OCI-LY7 (cell line): ENCODE measurements at regions not wholly inside any gene's neighbourhood (a gene's known extent, or its start where the extent isn't known, plus 50 kb on each side); places are given as distances from the start of the nearest gene placed in this dataset.

Source experiments
- BruUV-seq: library from RNA; stranded (reverse); fragments of 400-500 nt; replicated peaks from 2 replicates; lab custom pipeline; 2021; lab: Mats Ljungman, UMichigan
- CTCF ChIA-PET: fragments of 300-600 bp; sonication (Branson Sonifier 250); formaldehyde crosslinking; loops from one replicate; lab custom pipeline; 2022; ENCODE audit warnings: antibody characterized with exemption; ENCODE audit not compliant: unreplicated experiment; lab: Charles Lee
- POLR2A ChIA-PET: fragments of 300-600 bp; sonication (Branson Sonifier 250); formaldehyde crosslinking; loops from one replicate; lab custom pipeline; 2022; ENCODE audit warnings: antibody characterized with exemption; lab: Charles Lee
- DNase-seq: peaks from one replicate; pipeline ENCODE4 v3.0.0-alpha.2; 2015; ENCODE audit warnings: low spot score
- H2AFZ ChIP-seq: fragments of 200-600 bp; sonication (generic), shearing (Covaris generic); 2 replicates; pipeline ENCODE4 v1.6.1; 2014; ENCODE audit warnings: mild to moderate bottlenecking, antibody characterized with exemption, low read length, moderate library complexity
- H3K27ac ChIP-seq: fragments of 200-600 bp; sonication (generic); 2 replicates; pipeline ENCODE4 v1.5.1; 2014; ENCODE audit warnings: mixed run types, low read depth, mild to moderate bottlenecking, moderate library complexity, low read length, inconsistent platforms; ENCODE audit not compliant: poor library complexity, severe bottlenecking
- H3K36me3 ChIP-seq: fragments of 200-600 bp; sonication (generic); 2 replicates; pipeline ENCODE4 v1.6.1; 2014; ENCODE audit warnings: mild to moderate bottlenecking, antibody characterized with exemption, low read length, moderate library complexity, mixed read lengths; ENCODE audit not compliant: insufficient read depth
- H3K4me1 ChIP-seq: fragments of 200-600 bp; sonication (generic); 2 replicates; pipeline ENCODE4 v1.5.1; 2014; ENCODE audit warnings: mild to moderate bottlenecking, low read length; ENCODE audit not compliant: insufficient read depth, poor library complexity, severe bottlenecking
- H3K4me2 ChIP-seq: fragments of 200-600 bp; sonication (generic); 2 replicates; pipeline ENCODE4 v1.6.1; 2014; ENCODE audit warnings: mild to moderate bottlenecking, low read length
- H3K4me3 ChIP-seq: fragments of 200-600 bp; sonication (generic); 2 replicates; pipeline ENCODE4 v1.5.1; 2014; ENCODE audit warnings: mild to moderate bottlenecking, low read depth, low read length; ENCODE audit not compliant: poor library complexity, severe bottlenecking
- H3K79me2 ChIP-seq: fragments of 200-600 bp; sonication (generic); 2 replicates; pipeline ENCODE4 v1.6.1; 2016; ENCODE audit warnings: low read depth, mild to moderate bottlenecking, low read length, moderate library complexity, mixed read lengths; ENCODE audit not compliant: insufficient read depth
- H3K9me2 ChIP-seq: fragments of 200-600 bp; sonication (generic); 2 replicates; pipeline ENCODE4 v1.6.1; 2016; ENCODE audit warnings: mild to moderate bottlenecking, low read length, mixed read lengths; ENCODE audit not compliant: insufficient read depth
- H3K9me3 ChIP-seq: fragments of 200-600 bp; sonication (generic); 2 replicates; pipeline ENCODE4 v1.6.1; 2014; ENCODE audit warnings: mild to moderate bottlenecking, mixed run types, low read length, mixed read lengths
- H4K20me1 ChIP-seq: fragments of 200-600 bp; sonication (generic); 2 replicates; pipeline ENCODE4 v1.6.1; 2014; ENCODE audit warnings: mild to moderate bottlenecking, antibody characterized with exemption, low read length, moderate library complexity, mixed read lengths; ENCODE audit not compliant: insufficient read depth
- CTCF ChIP-seq: fragments of 200-600 bp; sonication (generic); conservative IDR thresholded peaks from 2 replicates; pipeline ENCODE4 v1.5.1; 2014; ENCODE audit warnings: mild to moderate bottlenecking, antibody characterized with exemption, low read length, moderate library complexity, mixed read lengths
- EZH2phosphoT487 ChIP-seq: fragments of 200-600 bp; sonication (generic); IDR thresholded peaks from 2 replicates; pipeline ENCODE4 v1.6.1; 2018; ENCODE audit warnings: low read depth, borderline replicate concordance, mild to moderate bottlenecking, mixed run types, antibody characterized with exemption, low read length, moderate library complexity, mixed read lengths
- intact Hi-C: fragments of 100-400 bp; cut with micrococcal nuclease; formaldehyde crosslinking; loops from one replicate; pipeline ENCODE4 v1.10.0; 2022; ENCODE audit not compliant: unreplicated experiment

DNA sequence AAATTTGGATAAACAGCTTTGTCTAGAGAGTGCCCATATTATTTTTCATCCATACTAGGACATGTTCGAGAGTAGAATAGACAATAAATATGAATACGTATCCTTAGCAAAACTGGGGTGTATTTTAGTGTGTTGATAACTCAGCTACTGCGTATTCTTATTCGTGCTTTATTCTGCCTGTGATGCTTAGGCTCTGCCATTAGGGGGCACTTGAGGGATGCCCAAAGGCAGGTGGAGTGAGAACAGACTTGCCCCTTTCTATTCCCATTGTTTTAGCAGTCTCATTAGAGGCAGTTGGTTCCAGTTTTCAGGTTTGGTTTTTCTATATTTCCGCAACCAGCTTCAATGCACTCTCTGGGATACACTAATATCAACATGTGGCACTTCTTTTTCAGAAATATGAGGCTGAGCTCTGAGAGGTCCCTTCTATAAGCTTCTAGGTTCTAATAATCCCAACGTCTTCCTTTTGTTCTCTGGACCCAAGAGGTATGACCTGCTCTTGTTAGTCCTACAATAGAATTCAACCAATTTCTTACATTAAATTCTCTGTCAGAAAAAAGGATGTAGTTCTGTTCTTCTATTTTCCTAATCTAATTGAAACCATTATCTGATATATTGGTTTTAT, 985.7 kb upstream of the FBXO33 start:
- H3K9me3 ChIP-seq = no peaks in the 10 kb centered on the region
- H3K79me2 ChIP-seq = no peaks in the 10 kb centered on the region
- H2AFZ ChIP-seq = no peak overlapping the region
- no peaks in the 10 kb centered on the region for H3K9me2 ChIP-seq
- ChIA-PET POLR2A (no interaction called here), CTCF (interaction anchor here (1.3 kb wide), 1 partner anchor 8 kb away, joined by 4 read pairs; no protein-coding TSS in a partner anchor)
- H3K4me2 ChIP-seq = no peak overlapping the region
- H3K4me1 ChIP-seq = no peaks in the 10 kb centered on the region
- BruUV-seq = no TSS peak
- H4K20me1 ChIP-seq = no peaks in the 10 kb centered on the region
- H3K27ac ChIP-seq = no peak overlapping the region
- TF ChIP-seq CTCF (peak; percentile 83), EZH2phosphoT487 (no peak)
- H3K36me3 ChIP-seq = no peaks in the 10 kb centered on the region
- DNase-seq = peak; percentile 47
- intact Hi-C loops = no loop called here
- H3K4me3 ChIP-seq = no peak overlapping the region

- no peaks in the 10 kb centered on the region for H3K9me2 ChIP-seq
- BruUV-seq = no TSS peak
- no peak for DNase-seq
- ChIA-PET CTCF (no interaction called here), POLR2A (no interaction called here)
- intact Hi-C loops = no loop called here
- H3K79me2 ChIP-seq = no peaks in the 10 kb centered on the region
- no peak overlapping the region for H3K27ac ChIP-seq
- no peaks in the 10 kb centered on the region for H3K4me1 ChIP-seq
- H2AFZ ChIP-seq = no peak overlapping the region
- H3K9me3 ChIP-seq = no peaks in the 10 kb centered on the region
- H3K36me3 ChIP-seq = no peaks in the 10 kb centered on the region
- H4K20me1 ChIP-seq = no peaks in the 10 kb centered on the region
- no peak overlapping the region for H3K4me3 ChIP-seq
- no peak overlapping the region for H3K4me2 ChIP-seq
- TF ChIP-seq EZH2phosphoT487 (no peak), CTCF (no peak)
Observed at GRCh38 chr14:40416565-40416964, 984.3 kb upstream of the FBXO33 start.

DNA sequence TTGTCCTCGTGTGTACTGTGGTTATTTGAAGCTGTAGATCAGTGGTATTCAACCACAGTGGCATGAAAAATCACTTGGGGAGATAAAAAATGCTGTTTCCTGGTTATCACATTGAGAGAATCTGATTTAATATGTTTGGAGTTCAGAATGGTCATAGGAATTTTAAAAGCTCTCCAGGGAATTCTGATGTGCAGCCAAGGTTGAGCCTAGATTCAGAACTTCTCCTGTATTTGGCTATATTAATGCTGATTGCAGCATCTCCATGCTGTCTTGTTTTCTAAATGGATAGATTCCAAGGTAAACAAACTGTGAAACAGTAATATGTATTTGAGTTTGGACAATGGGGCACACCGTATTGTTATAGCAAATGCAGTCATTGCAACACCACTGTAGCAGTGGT, 982.2 kb upstream of the FBXO33 start:
- no peaks in the 10 kb centered on the region for H3K36me3 ChIP-seq
- no peak overlapping the region for H3K4me3 ChIP-seq
- H3K4me1 ChIP-seq = no peaks in the 10 kb centered on the region
- POLR2A ChIA-PET = interaction anchor here (1.3 kb wide), 1 partner anchor 65 kb away, joined by 3 read pairs; no protein-coding TSS in a partner anchor
- H3K9me2 ChIP-seq = no peaks in the 10 kb centered on the region
- H4K20me1 ChIP-seq = no peaks in the 10 kb centered on the region
- H3K9me3 ChIP-seq = no peaks in the 10 kb centered on the region
- no peak overlapping the region for H3K27ac ChIP-seq
- CTCF ChIA-PET = no interaction called here
- no TSS peak for BruUV-seq
- no peak overlapping the region for H3K4me2 ChIP-seq
- H3K79me2 ChIP-seq = no peaks in the 10 kb centered on the region
- intact Hi-C loops = no loop called here
- DNase-seq = no peak
- no peak overlapping the region for H2AFZ ChIP-seq
- TF ChIP-seq CTCF (no peak), EZH2phosphoT487 (no peak)
